ENCODE measurements at regions not wholly inside any gene's neighbourhood (a gene's known extent, or its start where the extent isn't known, plus 50 kb on each side); places are given as distances from the start of the nearest gene placed in this dataset.

GRCh38 chr6:91464201-91464600 lies 877.3 kb upstream of the MAP3K7 start:
- peaks cover 7% of the 10 kb centered on the region for H3K4me1 Mint-ChIP-seq
- no peak for DNase-seq (ENCODE audit: low spot score in 2 of 2, unreplicated experiment in 2 of 2)
- H3K4me3 Mint-ChIP-seq, result no peak overlapping the region
- no peak overlapping the region for H3K27ac Mint-ChIP-seq
- H3K9me3 Mint-ChIP-seq, result peaks cover 6% of the 10 kb centered on the region
- no peaks in the 10 kb centered on the region for H3K36me3 Mint-ChIP-seq
- TF ChIP-seq CTCF (IDR thresholded peaks at IDR 0.05; ENCODE audit: unreplicated experiment), result no peak
- H3K27me3 Mint-ChIP-seq (ENCODE audit: low read depth), result peaks cover under 1% of the 10 kb centered on the region

GRCh38 chr6:91462241-91462640 lies 875.4 kb upstream of the MAP3K7 start:
- H3K27ac Mint-ChIP-seq, result no peak overlapping the region
- H3K36me3 Mint-ChIP-seq, result no peaks in the 10 kb centered on the region
- no peak for TF ChIP-seq CTCF (IDR thresholded peaks at IDR 0.05; ENCODE audit: unreplicated experiment)
- no peak overlapping the region for H3K4me3 Mint-ChIP-seq
- peaks cover 7% of the 10 kb centered on the region for H3K4me1 Mint-ChIP-seq
- H3K9me3 Mint-ChIP-seq, result no peaks in the 10 kb centered on the region
- DNase-seq (ENCODE audit: low spot score in 2 of 2, unreplicated experiment in 2 of 2), result no peak
- no peaks in the 10 kb centered on the region for H3K27me3 Mint-ChIP-seq (ENCODE audit: low read depth)

GRCh38 chr6:91453224-91453878 lies 866.5 kb upstream of the MAP3K7 start:
- H3K4me1 Mint-ChIP-seq, result peaks cover 17% of the 10 kb centered on the region
- H3K27me3 Mint-ChIP-seq (ENCODE audit: low read depth), result no peaks in the 10 kb centered on the region
- H3K9me3 Mint-ChIP-seq, result no peaks in the 10 kb centered on the region
- DNase-seq (ENCODE audit: low spot score in 2 of 2, unreplicated experiment in 2 of 2), result no peak
- no peak for TF ChIP-seq CTCF (IDR thresholded peaks at IDR 0.05; ENCODE audit: unreplicated experiment)
- H3K4me3 Mint-ChIP-seq, result no peak overlapping the region
- H3K36me3 Mint-ChIP-seq, result no peaks in the 10 kb centered on the region
- no peak overlapping the region for H3K27ac Mint-ChIP-seq

- no peaks in the 10 kb centered on the region for H3K9me3 Mint-ChIP-seq
- peaks cover 9% of the 10 kb centered on the region for H3K4me1 Mint-ChIP-seq
- no peaks in the 10 kb centered on the region for H3K36me3 Mint-ChIP-seq
- TF ChIP-seq CTCF (IDR thresholded peaks at IDR 0.05; ENCODE audit: unreplicated experiment), result no peak
- no peak overlapping the region for H3K27ac Mint-ChIP-seq
- DNase-seq (ENCODE audit: low spot score in 2 of 2, unreplicated experiment in 2 of 2), result no peak
- H3K4me3 Mint-ChIP-seq, result no peak overlapping the region
- no peaks in the 10 kb centered on the region for H3K27me3 Mint-ChIP-seq (ENCODE audit: low read depth)
Measured at GRCh38 chr6:91449539-91449938, 862.7 kb upstream of the MAP3K7 start.

GRCh38 chr6:91447530-91448254 lies 860.8 kb upstream of the MAP3K7 start:
- H3K36me3 Mint-ChIP-seq, result no peaks in the 10 kb centered on the region
- TF ChIP-seq CTCF (IDR thresholded peaks at IDR 0.05; ENCODE audit: unreplicated experiment), result no peak
- no peaks in the 10 kb centered on the region for H3K27me3 Mint-ChIP-seq (ENCODE audit: low read depth)
- no peak overlapping the region for H3K27ac Mint-ChIP-seq
- peaks cover 2% of the 10 kb centered on the region for H3K4me1 Mint-ChIP-seq
- no peak for DNase-seq (ENCODE audit: low spot score in 2 of 2, unreplicated experiment in 2 of 2)
- no peaks in the 10 kb centered on the region for H3K9me3 Mint-ChIP-seq
- H3K4me3 Mint-ChIP-seq, result no peak overlapping the region
